HL-60/S4 treated with retinoic acid at 250 ng/mL for 4 days and 3 days (cell line): ENCODE measurements at regions not wholly inside any gene's neighbourhood (a gene's known extent, or its start where the extent isn't known, plus 50 kb on each side); places are given as distances from the start of the nearest gene placed in this dataset.
"Not testable (repeated sequence)": the region's sequence is repeated elsewhere in the genome, so short reads cannot be mapped to it uniquely, and the experiment has no call there.

Source experiments
- in situ Hi-C: fragments of 300-500 bp; cut with MboI; formaldehyde crosslinking; loops from 2 replicates; pipeline ENCODE4 v1.7.0; 2022; ENCODE audit warnings: low sequenced_read_pairs

DNA sequence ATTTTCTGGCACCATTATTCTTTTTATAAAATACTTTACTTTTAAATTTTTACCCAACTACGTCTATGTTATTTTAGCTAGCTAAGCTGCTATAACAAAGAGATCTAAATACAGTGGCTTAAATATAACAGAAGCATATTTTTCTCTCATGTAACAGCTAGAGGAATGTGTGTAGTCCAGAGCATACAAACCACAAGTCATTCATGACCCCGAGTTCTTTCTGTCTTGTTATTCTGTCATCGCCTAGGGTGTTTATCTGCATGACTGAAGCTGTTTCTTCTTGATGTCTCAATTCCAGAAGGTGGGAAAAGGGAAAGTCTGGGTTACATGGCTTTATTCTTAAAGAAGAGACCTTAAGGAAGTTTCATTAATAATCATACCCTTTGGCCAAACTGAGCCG is 136.9 kb upstream of the RFX3 start:
- in situ Hi-C loops: no loop called here

DNA sequence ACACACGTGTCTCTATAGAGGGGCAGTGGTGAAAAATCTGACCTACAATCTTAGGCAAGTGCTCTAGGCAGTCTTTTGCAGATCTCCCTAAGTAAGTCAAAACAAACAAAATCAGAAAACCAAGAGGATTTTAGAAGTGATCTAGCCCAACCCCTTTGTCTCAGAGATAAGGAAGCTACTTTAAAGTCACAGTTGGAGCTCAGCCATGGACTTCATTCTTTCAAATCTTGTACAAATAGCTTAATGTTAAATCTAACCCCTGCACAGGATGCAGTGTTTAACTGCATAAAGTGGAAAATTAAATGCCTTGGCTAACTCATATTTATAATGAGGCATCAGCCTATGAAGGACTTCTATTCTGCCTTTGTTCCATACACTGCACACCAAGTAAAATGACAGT is 135.1 kb upstream of the RFX3 start:
- in situ Hi-C loops: no loop called here

DNA sequence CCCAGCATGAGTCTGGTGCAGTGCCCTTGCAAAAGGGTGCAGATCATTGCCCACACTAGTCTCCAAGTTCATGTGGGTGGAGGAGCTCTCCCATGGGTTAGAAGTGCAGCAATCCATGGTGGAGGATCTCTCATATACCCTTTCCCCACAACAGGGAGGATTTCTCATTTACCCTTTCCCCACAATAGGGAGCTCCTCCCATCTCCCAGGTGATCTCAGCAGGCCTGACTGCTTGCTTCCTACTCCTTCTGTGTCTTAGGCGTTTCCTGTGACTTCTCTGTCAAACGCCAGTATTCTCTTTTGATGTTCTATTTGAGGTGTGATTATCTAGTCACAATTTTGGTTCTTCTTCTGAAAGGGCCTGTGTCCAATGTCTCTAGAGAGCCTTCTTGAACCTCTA is 133.8 kb upstream of the RFX3 start:
- in situ Hi-C loops: no loop called here

DNA sequence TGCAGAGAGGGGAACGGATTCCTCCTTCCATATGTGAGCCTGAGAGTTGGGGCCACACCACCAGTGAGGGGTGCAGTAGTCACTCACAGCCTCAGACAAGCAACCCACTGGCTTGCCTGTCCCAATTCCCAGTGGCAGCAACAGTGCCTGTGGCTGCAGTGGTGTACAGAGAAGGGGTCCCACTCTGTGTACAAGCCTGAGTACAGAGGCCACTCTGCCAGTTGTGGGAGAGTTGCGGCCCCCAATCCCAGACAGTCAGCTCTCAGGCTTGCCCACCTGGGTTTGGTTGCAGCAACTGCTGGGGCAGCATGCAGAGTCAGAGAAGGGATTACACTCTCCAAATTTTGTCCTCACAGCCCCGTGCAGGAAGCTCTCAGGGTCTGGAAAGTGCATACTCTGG is 133.2 kb upstream of the RFX3 start:
- in situ Hi-C loops: no loop called here

DNA sequence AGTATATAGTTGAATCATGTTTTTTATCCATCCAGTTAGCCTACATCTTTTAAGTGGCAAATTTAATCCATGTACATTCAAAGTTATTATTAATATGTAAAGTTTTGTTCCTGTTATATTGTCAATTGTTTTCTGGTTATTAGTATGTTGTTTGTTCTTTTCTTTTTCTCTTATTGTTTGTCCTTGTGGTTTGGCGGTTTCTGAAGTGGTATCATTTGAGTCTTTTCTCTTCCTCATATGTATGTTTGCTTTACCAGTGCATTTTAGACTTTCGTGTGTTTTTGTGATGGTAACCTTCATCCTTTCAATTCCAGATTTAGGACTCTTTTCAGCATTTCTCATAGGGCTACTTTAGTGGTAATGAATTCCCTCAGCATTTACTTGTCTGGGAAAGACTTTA is 130.4 kb upstream of the RFX3 start:
- in situ Hi-C loops: no loop called here

DNA sequence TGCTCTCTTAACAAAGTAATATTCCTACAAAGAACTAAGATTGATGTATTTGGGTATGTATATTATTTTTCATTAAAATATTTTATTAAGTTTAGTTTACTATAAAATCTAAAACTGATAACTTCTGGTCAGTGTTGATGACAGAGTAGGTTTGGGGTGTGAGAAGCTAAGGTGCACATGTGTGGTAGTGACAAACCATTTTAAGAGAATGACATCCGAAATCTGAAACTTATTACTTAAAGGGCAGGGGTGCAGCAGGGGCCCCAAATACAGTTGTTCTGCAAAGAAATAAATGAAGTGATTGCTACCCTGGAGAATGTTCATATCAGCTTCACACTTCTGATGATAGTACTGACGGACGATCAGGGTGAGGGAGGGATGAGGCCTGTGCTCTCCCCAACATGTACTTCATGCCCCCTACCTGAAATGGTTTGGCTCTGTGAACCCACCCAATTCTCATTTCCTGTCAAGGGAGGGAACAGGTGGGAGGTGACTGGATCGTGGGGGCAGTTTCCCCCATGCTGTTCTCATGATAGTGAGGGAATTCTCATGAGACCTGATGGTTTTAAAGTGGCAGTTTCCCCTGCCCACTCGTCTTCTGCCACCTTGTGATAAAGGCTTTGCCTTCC is 125.3 kb upstream of the RFX3 start:
- in situ Hi-C loops: no loop called here

DNA sequence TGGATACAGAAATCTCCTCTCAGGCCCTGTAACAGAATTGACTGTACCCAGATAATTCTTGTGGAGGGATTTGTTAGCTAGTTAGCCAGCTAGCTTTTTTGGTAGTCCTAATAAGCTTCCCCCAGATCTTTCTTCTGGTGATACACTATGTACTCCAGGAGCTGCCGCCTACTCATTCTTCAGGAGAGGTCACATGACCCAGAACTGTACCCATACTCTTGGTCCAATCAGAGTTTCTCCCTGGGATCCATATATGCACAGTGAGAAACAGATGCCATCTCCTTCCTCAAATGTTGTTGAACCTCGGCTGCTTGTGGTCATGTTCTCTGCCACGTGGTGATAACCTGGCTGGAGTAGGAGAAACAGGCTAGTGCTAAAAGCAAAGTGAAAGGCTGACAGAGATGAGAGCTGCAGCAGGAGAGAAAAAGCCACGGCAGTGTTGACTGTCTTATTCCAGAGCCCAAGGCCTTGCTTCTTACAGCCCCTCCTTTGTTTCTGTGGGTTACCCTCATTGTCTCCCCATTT is 123.0 kb upstream of the RFX3 start:
- in situ Hi-C loops: no loop called here

DNA sequence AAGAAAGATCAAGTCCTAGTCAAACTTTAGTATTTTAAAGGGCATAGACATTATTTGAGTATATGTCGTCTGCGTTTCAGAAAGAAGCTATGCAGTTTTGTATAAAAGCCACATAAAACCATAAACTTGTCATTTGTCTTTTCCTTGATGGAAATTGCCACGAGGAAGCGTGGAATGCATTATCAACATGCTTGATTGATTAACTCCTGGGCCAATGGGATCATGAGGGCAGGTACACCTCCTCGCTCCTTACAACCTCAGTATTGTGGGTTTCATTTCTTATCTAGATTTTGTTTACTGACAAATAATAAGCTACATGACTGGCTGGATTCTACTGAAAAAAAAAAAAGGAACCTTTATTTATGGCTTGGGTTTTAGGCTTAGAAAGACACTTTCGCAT is 122.5 kb upstream of the RFX3 start:
- in situ Hi-C loops: no loop called here

DNA sequence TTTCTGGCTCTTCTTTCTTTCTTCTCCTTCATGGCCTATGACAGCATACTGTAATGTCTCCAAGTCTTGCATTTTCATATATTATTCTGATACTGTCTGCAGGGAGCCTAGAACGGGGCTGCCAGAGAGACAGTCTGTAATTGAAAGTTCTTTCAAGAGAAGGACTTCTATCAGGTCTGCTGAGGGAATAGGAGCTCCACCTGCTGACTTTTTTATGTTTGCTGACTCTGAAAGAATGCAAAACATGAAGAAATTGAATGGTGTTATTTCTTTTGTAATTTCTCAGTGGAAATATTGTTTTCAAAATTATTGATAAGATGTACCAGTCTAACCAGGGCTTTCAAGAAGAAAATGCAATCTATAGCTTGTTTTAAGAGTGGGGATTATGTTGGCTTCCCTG is 121.9 kb upstream of the RFX3 start:
- in situ Hi-C loops: no loop called here

DNA sequence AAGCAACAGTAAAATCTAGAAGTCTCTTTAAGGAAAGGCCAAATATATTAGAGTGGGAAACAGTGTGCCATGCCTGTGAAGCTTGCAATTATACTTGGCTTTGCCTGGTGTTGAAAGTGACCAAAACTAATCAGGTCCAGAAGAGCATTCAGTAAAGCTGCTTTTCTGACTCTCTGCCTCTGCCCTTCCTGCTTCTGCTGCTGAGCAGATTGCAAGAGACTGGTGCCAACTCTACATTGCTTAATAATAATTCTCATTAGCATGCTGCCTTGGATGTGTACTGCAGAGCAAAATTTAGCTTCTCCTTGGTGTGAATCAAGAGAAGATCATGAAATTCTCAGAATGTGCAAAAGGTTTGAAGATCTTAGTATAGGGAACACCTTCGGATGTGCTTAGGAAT is 120.4 kb upstream of the RFX3 start:
- in situ Hi-C loops: no loop called here

DNA sequence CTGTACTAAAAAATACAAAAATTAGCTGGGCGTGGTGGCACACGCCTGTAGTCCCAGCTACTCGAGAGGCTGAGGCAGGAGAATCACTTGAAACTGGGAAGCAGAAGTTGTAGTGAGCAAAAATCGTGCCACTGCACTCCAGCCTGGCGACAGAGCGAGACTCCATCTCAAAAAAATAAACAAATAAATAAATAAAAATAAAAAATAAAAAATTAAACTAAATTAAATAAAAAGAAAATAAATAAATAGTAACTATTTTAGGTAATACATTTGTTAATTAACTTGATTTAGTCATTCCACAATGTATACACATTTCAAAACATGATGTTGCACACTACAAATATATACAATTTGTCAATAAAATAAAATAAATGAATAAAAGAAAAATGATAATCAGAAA is 116.3 kb upstream of the RFX3 start:
- in situ Hi-C loops: not testable (repeated sequence)

DNA sequence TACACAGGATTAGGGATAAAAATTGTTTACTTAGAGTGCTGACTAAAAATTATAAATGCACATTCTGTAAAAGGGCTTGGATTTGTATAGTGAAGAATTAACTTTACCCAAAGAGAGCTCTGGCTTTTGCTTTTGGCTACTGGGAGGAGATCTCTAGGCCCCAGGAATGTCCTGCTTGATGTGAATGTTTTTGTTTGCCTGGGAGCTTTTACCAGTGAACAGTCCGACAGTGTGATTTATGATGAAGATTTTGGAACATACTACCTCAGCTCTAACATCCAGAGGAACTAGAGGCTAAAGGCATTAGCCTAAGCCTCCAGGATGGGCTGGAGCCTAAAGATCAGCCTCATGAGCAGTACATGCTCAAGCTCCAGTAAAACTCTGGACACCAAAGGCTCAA is 103.7 kb upstream of the RFX3 start:
- in situ Hi-C loops: no loop called here

DNA sequence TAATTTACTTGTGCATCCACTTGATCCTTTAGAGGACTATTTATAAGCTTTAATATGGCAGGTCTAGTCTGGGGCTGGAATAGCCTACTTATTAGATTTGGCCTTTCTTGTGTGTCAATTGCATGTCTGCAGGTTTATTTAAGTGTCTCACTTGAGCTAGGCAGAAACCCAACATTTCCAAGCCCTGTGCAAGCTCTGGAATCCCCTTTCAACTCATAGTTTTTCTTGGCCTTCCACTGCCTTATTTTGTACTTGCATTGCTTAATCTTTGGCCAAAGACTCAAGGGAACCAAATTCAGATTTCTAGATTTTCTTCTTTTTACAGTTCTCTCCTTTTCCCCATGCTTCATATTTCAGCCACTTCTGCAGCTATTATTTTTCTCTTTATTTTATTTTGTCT is 102.4 kb upstream of the RFX3 start:
- in situ Hi-C loops: no loop called here

DNA sequence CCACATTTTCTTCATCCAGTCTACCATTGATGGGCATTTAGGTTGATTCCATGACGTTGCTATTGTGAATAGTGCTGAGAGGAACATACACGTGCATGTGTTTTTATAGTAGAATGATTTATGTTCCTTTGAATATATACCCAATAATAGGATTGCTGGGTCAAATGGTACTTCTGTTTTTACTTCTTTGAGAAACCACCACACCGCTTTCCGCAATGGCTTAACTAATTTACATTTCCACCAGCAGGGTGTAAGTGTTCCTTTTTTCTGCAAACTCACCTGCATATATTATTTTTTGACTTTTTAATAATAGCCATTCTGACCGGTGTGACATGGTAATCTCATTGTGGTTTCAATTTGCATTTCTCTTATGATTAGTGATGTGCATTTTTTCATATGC is 82.2 kb upstream of the RFX3 start:
- in situ Hi-C loops: no loop called here

DNA sequence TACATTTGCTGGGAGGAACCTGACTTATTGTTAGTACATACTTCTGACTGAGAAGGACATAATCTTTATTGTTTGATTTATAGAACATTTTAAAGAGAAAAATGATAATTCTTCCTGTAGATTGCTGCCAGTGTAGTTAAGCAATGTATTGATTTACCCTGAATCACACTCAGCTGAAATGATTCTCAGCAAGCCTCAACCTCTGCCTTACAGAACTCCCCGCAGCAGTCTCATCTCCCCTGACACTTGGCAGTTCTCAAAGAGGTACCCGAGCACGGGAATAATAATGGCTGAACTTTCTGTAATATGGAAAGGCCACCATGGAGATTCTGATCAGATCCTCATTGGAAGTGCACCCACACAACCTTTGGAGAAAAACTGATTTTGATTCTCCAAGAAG is 74.9 kb upstream of the RFX3 start:
- in situ Hi-C loops: no loop called here

DNA sequence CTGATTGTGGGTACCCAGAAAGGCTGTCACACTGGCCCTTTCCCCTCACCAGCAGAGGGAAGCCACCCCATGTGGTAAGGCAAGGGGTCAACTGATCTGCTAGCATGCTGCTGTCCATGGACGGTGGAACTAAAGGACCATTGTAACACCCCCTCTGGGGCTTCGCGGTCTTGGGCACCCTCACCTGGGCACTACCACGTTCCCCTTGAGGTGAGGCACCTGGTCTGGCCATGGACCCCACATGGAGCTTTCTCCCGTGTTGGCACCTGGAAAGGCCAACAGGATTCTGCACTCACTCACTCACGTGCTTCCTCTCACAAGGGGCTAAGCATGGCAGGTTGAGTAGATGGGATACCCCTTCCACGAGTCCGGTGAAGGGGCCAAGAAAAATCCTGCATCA is 72.0 kb upstream of the RFX3 start:
- in situ Hi-C loops: no loop called here

DNA sequence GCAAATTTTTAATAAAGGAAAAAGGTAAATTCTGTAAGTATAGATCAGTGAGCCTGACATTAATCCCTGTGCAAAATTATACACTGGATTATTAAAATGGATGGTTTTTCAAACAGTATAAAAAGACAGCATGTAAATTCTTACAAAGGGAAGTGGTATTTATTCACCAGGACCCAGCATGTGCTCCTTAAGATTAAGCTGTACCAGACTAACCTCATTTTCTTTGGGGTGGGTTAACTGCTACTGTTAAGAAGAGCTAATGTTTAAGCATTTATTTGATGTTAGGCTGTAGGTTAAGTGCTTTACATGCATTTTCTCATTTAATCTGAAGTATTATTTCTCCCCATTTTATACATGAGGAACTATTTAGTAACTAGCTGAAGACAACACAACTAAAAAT is 60.3 kb upstream of the RFX3 start:
- in situ Hi-C loops: no loop called here

DNA sequence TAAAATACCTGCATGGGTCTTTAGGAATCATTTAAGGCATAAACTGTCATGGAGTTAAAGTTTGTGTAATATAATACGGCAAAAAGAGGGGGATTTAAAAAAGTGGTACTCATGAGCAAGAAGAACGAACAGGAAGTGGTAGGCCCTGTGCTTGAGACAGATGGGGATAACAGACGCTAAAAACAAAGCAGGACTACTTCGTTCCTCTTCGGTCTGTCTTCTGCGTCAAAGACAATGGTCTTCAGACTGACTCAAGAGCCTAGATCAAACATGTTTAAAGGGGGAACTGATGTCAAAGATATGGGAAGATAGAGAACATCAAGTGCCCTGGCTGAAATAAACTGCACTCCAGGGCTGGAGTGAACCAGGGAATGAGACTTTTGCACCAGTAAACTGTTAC is 59.8 kb upstream of the RFX3 start:
- in situ Hi-C loops: no loop called here

DNA sequence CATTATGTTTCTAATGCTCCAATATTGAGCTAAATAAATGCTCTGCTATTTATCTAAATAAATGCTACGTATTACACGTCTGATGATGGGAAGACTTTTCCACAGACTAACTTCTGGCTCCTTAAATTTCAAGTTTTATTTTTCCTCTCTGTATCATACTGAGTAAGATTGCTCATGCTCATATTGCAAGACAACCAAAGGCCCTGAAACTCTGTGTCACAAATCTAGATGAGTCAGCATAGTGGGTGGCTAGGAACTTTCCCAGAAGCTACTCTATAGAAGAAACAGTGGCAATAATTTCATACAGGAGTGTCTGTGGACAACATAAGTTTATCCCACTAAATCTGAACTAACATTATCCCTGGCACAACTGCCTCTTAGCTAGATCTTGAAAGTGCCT is 53.0 kb upstream of the RFX3 start:
- in situ Hi-C loops: no loop called here

DNA sequence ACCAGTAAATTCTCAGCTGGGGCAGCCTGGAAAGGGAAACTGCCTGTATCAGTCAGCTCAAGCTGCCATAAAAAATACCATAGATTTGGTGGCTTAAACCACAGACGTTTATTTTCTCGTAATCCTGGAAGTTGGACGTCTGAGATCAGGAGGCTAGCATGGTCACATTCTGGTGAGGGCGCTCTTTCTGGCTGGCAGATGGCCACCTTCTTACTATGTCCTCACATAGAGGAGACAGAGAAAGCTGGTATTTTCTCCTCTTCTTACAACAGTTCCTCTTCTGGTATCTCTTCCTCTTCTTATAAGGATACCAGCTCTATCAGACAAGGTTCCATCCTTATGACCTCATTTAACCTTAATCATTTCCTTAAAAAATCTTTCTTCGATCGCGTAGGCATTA is 50.5 kb upstream of the RFX3 start:
- in situ Hi-C loops: no loop called here

DNA sequence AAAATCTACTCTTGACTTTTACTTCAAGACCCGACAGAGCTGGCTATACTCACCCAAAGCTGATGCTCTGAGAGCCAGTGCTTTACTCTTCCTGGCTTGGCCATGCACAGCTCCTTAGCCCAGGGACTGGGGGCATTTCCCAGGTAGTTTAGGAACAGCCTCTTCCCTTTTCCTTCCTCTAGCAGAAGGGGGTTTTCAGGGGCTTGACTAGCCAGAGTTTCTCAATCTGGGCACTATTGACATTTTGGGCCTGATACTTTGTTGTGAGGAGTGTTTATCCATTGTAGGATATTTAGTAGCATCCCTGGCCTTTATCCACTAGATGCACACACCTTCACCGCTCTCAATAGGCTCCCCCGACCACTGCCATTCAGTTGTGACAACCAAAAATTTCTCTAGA is 50.0 kb upstream of the RFX3 start:
- in situ Hi-C loops: no loop called here
